ENCODE measurements at regions not wholly inside any gene's neighbourhood (a gene's known extent, or its start where the extent isn't known, plus 50 kb on each side); places are given as distances from the start of the nearest gene placed in this dataset.

DNA sequence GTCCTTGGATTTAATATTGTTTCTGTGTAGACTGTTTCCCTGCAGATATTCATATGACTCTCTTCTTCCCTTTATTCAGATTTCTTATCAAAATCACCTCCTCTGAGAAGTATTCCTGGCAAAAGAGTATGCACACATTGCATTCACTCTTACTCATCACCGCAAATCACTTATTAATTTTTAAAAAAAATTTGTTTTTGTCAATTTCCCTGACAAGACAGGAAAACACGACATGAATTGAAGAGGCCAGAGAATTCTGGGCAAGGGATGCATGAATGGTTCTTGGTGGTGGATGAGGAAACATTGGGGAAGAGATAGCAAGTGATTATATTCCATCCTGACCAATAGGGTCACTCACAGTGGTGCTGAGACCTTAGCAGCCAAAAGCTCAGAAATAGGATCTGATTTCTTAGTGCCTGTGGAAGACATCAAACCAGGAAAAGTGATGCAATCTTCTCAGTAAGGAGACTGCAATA, 522.5 kb upstream of the AGA start:
- no peaks in the 10 kb centered on the region for H3K27me3 ChIP-seq (replicated peaks in 1 of 7)
- H3K4me1 ChIP-seq: no peaks in the 10 kb centered on the region
- no peaks in the 10 kb centered on the region for H3K36me3 ChIP-seq
- no peak overlapping the region for H3K4me3 ChIP-seq
- intact Hi-C loops (cut with DNase I; ENCODE audit: low total_unique reads): no loop called here
- no peaks in the 10 kb centered on the region for H3K9me3 ChIP-seq
- no peak for TF ChIP-seq POLR2A (IDR thresholded peaks at IDR 0.05)
- TF ChIP-seq, protein P1, sequence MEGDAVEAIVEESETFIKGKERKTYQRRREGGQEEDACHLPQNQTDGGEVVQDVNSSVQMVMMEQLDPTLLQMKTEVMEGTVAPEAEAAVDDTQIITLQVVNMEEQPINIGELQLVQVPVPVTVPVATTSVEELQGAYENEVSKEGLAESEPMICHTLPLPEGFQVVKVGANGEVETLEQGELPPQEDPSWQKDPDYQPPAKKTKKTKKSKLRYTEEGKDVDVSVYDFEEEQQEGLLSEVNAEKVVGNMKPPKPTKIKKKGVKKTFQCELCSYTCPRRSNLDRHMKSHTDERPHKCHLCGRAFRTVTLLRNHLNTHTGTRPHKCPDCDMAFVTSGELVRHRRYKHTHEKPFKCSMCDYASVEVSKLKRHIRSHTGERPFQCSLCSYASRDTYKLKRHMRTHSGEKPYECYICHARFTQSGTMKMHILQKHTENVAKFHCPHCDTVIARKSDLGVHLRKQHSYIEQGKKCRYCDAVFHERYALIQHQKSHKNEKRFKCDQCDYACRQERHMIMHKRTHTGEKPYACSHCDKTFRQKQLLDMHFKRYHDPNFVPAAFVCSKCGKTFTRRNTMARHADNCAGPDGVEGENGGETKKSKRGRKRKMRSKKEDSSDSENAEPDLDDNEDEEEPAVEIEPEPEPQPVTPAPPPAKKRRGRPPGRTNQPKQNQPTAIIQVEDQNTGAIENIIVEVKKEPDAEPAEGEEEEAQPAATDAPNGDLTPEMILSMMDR (IDR thresholded peaks at IDR 0.05 in 8 of 11, conservative IDR thresholded peaks at IDR 0.05 in 3 of 11): no peak
- TF ChIP-seq POLR2AphosphoS5 (IDR thresholded peaks at IDR 0.05): no peak
- whole genome bisulfite sequencing, 5 donors: 39 to 74% (median 53%) methylated on average over 2 of the region's 2 CpGs
- H3K27ac ChIP-seq: no peak overlapping the region
- no peak for DNase-seq

DNA sequence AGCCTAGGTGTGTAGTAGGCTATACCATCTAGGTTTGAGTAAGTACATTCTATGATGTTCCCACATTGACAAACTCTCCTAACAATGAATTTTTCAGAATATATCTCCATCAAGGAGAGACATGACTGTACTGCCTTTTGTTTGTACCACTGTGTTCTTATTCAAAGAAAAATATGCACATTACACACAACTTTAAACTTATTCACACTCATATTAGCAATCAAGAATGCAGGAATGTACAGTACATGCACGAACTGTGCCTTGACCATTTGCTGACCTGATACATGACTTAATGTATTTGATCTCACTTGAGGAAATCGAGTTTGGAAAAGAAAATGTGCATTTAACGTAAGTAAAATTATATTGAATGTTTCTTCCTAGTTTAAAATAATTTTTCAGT, 525.1 kb upstream of the AGA start:
- Histone ChIP-seq H3K9me3 (no peaks in the 10 kb centered on the region), H3K4me1 (no peaks in the 10 kb centered on the region), H3K27ac (no peak overlapping the region), H3K27me3 (replicated peaks in 1 of 7) (no peaks in the 10 kb centered on the region), H3K4me3 (no peak overlapping the region), H3K36me3 (no peaks in the 10 kb centered on the region)
- intact Hi-C loops (cut with DNase I; ENCODE audit: low total_unique reads): no loop called here
- 53 to 73% (median 61%) methylated on average over 3 of the region's 3 CpGs for WGBS, 5 donors
- no peak for DNase-seq
- TF ChIP-seq, protein P1 (IDR thresholded peaks at IDR 0.05 in 8 of 11, conservative IDR thresholded peaks at IDR 0.05 in 3 of 11): no peak
- no peak for TF ChIP-seq POLR2A (IDR thresholded peaks at IDR 0.05)
- TF ChIP-seq POLR2AphosphoS5 (IDR thresholded peaks at IDR 0.05): no peak

DNA sequence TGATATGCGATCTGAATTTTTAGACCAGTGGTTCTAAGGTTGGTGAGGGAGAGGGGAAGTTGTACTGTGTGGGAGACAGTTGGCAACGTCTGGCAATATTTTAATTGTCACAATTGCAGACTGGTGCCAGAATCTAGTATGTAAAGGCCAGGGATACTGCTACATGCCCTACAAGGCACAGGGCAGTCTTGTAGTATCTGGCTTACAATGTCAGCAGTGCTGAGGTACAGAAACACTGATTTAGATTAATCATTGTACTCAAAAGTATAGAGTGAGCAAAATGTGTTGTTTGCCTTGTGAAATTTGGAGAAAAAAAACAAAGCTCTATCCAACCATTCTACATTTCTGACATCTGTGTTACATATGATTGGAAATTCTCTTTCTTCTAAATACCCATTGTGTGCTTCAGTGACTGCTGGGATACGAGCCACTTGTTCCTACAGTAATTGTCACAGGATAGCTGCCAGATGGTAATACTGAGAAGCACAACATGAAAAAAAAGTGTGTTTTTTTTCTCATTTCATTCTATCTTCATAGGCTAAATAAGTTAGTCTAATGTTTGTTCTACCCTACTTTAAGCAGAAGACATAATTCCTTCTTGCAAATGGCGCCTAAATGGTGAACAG, 526.7 kb upstream of the AGA start:
- 64 to 71% (median 69%) methylated on average over 4 of the region's 4 CpGs for WGBS, 5 donors
- Histone ChIP-seq H3K9me3 (no peaks in the 10 kb centered on the region), H3K27ac (no peak overlapping the region), H3K36me3 (no peaks in the 10 kb centered on the region), H3K4me1 (no peaks in the 10 kb centered on the region), H3K4me3 (no peak overlapping the region), H3K27me3 (replicated peaks in 1 of 7) (no peaks in the 10 kb centered on the region)
- TF ChIP-seq POLR2AphosphoS5 (IDR thresholded peaks at IDR 0.05) (no peak), POLR2A (IDR thresholded peaks at IDR 0.05) (no peak)
- TF ChIP-seq, protein P1 (IDR thresholded peaks at IDR 0.05 in 8 of 11, conservative IDR thresholded peaks at IDR 0.05 in 3 of 11): no peak
- intact Hi-C loops (cut with DNase I; ENCODE audit: low total_unique reads): no loop called here
- DNase-seq: no peak

DNA sequence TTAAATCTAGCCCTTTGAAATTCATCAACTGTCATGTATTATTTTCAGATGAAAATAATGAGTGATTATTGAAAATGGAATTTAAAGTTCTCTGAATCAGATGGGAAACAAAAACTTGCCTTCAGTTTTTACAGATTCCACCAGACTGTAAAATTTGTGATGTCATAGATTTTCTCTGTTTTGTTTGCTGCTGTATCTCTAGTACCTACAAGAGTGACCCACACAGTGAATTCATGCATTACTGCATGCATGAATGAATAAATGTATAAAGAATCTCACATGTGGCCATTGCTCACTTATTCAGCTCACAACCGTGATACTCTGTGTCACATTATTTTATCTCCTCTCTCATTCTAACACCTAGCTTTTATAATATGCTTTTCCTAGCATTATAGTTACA, 532.2 kb upstream of the AGA start:
- 80 to 98% (median 85%) methylated on average over 1 of the region's 1 CpG for WGBS, 5 donors
- no peaks in the 10 kb centered on the region for H3K27me3 ChIP-seq (replicated peaks in 1 of 7)
- no peak overlapping the region for H3K27ac ChIP-seq
- H3K9me3 ChIP-seq: no peaks in the 10 kb centered on the region
- intact Hi-C loops (cut with DNase I; ENCODE audit: low total_unique reads): no loop called here
- DNase-seq: no peak
- H3K36me3 ChIP-seq: no peaks in the 10 kb centered on the region
- TF ChIP-seq, protein P1 (IDR thresholded peaks at IDR 0.05 in 8 of 11, conservative IDR thresholded peaks at IDR 0.05 in 3 of 11): no peak
- TF ChIP-seq POLR2A (IDR thresholded peaks at IDR 0.05) (no peak), POLR2AphosphoS5 (IDR thresholded peaks at IDR 0.05) (no peak)
- H3K4me1 ChIP-seq: no peaks in the 10 kb centered on the region
- H3K4me3 ChIP-seq: no peak overlapping the region
